Liver (tissue), 8 donors: ENCODE measurements at regions not wholly inside any gene's neighbourhood (a gene's known extent, or its start where the extent isn't known, plus 50 kb on each side); places are given as distances from the start of the nearest gene placed in this dataset.

Experiments used
- DNase-seq: peaks from one replicate; pipeline ENCODE4 v3.0.0-alpha.2; 2017; ENCODE audit warnings: low spot score
- H3K27ac ChIP-seq, 2 donors: one replicate each; pipeline ENCODE4 v1.7.0; 2013; ENCODE audit warnings: inconsistent platforms in 2 of 2, low read length in 2 of 2, control low read depth in 1 of 2, low read depth in 1 of 2, mild to moderate bottlenecking in 1 of 2
- H3K27me3 ChIP-seq, 4 donors: one replicate each; pipeline versions ENCODE4 v1.6.1 to v1.7.0; 2013; ENCODE audit warnings: low read length in 3 of 4, inconsistent platforms in 1 of 4, mild to moderate bottlenecking in 1 of 4, moderate library complexity in 1 of 4; ENCODE audit not compliant: control insufficient read depth in 4 of 4, insufficient read depth in 4 of 4
- H3K36me3 ChIP-seq, 4 donors: one replicate each; pipeline versions ENCODE4 v1.6.1 to v1.7.0; 2013; ENCODE audit warnings: low read length in 3 of 4, mild to moderate bottlenecking in 3 of 4, low read depth in 1 of 4, moderate library complexity in 1 of 4; ENCODE audit not compliant: control insufficient read depth in 4 of 4, insufficient read depth in 3 of 4
- H3K4me1 ChIP-seq, 4 donors: one replicate each; pipeline versions ENCODE4 v1.6.1 to v1.7.0; 2013; ENCODE audit warnings: low read length in 3 of 4, mild to moderate bottlenecking in 3 of 4, moderate library complexity in 1 of 4; ENCODE audit not compliant: control insufficient read depth in 4 of 4, insufficient read depth in 4 of 4
- H3K4me3 ChIP-seq, 3 donors: one replicate each; pipeline versions ENCODE4 v1.6.1 to v1.7.0; 2013; ENCODE audit warnings: low read length in 3 of 3, control low read depth in 1 of 3, low read depth in 1 of 3, mild to moderate bottlenecking in 1 of 3
- H3K9ac ChIP-seq, 2 donors: one replicate each; pipeline ENCODE4 v1.7.0; 2013; ENCODE audit warnings: low read length in 2 of 2, mild to moderate bottlenecking in 2 of 2, moderate library complexity in 2 of 2, control low read depth in 1 of 2, low read depth in 1 of 2
- H3K9me3 ChIP-seq, 4 donors: one replicate each; pipeline versions ENCODE4 v1.6.1 to v1.7.0; 2013; ENCODE audit warnings: low read length in 3 of 4; ENCODE audit not compliant: control insufficient read depth in 4 of 4
- EGR1 ChIP-seq, 2 donors: IDR thresholded peaks; 2 replicates each; pipeline ENCODE4 v1.6.1; 2016 to 2018; ENCODE audit warnings: antibody characterized with exemption in 2 of 2, low read depth in 2 of 2
- FOXA1 ChIP-seq: IDR thresholded peaks from 2 replicates; pipeline ENCODE4 v1.6.1; 2016; ENCODE audit warnings: antibody characterized with exemption
- FOXA2 ChIP-seq: IDR thresholded peaks from 2 replicates; pipeline ENCODE4 v1.6.1; 2016; ENCODE audit warnings: antibody characterized with exemption
- GABPA ChIP-seq, 2 donors: IDR thresholded peaks in 1 of 2; conservative IDR thresholded peaks in 1 of 2; 2 replicates each; pipeline ENCODE4 v1.6.1; 2016; ENCODE audit warnings: antibody characterized with exemption in 2 of 2, mild to moderate bottlenecking in 1 of 2, moderate library complexity in 1 of 2
- HNF4A ChIP-seq, 2 donors: conservative IDR thresholded peaks; 2 replicates each; pipeline ENCODE4 v1.6.1; 2016; ENCODE audit warnings: antibody characterized with exemption in 2 of 2, mild to moderate bottlenecking in 2 of 2
- HNF4G ChIP-seq: IDR thresholded peaks from 2 replicates; pipeline ENCODE4 v1.6.1; 2016; ENCODE audit warnings: antibody characterized with exemption
- JUND ChIP-seq, 2 donors: IDR thresholded peaks; 2 replicates each; pipeline ENCODE4 v1.6.1; 2016; ENCODE audit warnings: antibody characterized with exemption in 2 of 2
- NR2F2 ChIP-seq: IDR thresholded peaks from 2 replicates; pipeline ENCODE4 v1.6.1; 2016; ENCODE audit warnings: antibody characterized with exemption
- RAD21 ChIP-seq, 2 donors: IDR thresholded peaks; 2 replicates each; pipeline ENCODE4 v1.6.1; 2016; ENCODE audit warnings: antibody characterized with exemption in 2 of 2, mild to moderate bottlenecking in 2 of 2
- RXRA ChIP-seq, 2 donors: IDR thresholded peaks; 2 replicates each; pipeline ENCODE4 v1.6.1; 2017 to 2018; ENCODE audit warnings: antibody characterized with exemption in 2 of 2, mild to moderate bottlenecking in 1 of 2
- SP1 ChIP-seq: IDR thresholded peaks from 2 replicates; pipeline ENCODE4 v1.6.1; 2018; ENCODE audit warnings: antibody characterized with exemption, mild to moderate bottlenecking
- TAF1 ChIP-seq: conservative IDR thresholded peaks from 2 replicates; pipeline ENCODE4 v1.6.1; 2016; ENCODE audit warnings: antibody characterized with exemption, mild to moderate bottlenecking
- YY1 ChIP-seq: IDR thresholded peaks from 2 replicates; pipeline ENCODE4 v1.6.1; 2016; ENCODE audit warnings: antibody characterized with exemption, mild to moderate bottlenecking
- WGBS: extraction: QIAGEN DNeasy Blood & Tissue Kit; methylation state at CpG from one replicate; pipeline ENCODE4 v1.1.7; 2013; 5-methylcytosine and 5-hydroxymethylcytosine counted together
- TF ChIP-seq, protein P1 (sequence below): fragments of 150-350 bp; IDR thresholded peaks from 2 replicates; pipeline ENCODE4 v1.5.1; 2017; ENCODE audit warnings: improper control_type of control experiment, low read depth, low read length; ENCODE audit not compliant: missing input control
- TF ChIP-seq, protein P2 (sequence below): IDR thresholded peaks from 2 replicates; pipeline ENCODE4 v1.6.1; 2016; ENCODE audit warnings: antibody characterized with exemption, mild to moderate bottlenecking
- TF ChIP-seq, protein P3 (sequence below): IDR thresholded peaks from 2 replicates; pipeline ENCODE4 v1.6.1; 2016; ENCODE audit warnings: antibody characterized with exemption
- TF ChIP-seq, protein P4 (sequence below): IDR thresholded peaks from 2 replicates; pipeline ENCODE4 v1.6.1; 2016; ENCODE audit warnings: antibody characterized with exemption
- donor health status: healthy.
- donor health status: healthy.
- donor health status: healthy.
- donor health status: healthy.
- donor health status: healthy.

DNA sequence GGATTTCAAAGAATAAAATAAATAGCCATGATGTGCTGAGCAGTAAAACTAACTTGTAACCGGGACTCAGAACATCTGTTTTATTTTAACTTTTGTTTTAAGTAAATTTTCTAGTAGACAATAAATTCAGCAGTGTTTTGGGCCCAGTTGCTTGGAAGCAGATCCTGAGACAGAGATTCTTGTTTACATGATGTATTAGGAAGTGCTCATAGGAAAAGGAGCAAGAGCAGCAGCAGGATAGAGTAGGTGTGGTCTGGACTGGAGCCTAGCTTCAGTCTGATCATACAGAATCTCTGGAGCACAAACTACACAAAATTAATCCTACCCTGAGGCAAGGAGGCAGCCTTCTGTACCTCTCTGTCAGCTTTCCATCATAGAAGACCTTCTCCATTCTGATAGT, 139.2 kb upstream of the CCNH start:
- H3K27ac ChIP-seq = no peak overlapping the region
- DNase-seq = no peak

DNA sequence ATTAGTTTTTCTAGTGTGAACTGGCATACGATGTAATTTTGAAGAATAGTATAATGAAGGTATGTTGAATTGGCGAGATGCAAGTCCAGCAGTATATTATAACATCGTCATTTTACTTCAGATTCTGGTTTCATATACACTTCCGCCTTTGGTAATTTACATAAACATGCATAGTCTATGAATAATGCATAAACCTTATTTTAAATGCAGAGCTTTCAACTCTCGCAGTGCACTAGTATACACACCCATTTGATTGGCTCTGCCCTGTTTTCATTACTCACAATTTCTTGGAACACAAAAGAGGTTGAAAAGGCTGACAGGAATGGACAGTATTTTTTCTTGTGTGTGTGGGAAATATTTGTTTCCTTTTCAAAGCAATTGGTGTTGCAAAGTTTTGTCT, 128.9 kb upstream of the CCNH start:
- peaks cover 0 to 4% (median 2%) of the 10 kb centered on the region in 4 donors for H3K4me1 ChIP-seq
- no peak for DNase-seq
- TF ChIP-seq, protein P1, sequence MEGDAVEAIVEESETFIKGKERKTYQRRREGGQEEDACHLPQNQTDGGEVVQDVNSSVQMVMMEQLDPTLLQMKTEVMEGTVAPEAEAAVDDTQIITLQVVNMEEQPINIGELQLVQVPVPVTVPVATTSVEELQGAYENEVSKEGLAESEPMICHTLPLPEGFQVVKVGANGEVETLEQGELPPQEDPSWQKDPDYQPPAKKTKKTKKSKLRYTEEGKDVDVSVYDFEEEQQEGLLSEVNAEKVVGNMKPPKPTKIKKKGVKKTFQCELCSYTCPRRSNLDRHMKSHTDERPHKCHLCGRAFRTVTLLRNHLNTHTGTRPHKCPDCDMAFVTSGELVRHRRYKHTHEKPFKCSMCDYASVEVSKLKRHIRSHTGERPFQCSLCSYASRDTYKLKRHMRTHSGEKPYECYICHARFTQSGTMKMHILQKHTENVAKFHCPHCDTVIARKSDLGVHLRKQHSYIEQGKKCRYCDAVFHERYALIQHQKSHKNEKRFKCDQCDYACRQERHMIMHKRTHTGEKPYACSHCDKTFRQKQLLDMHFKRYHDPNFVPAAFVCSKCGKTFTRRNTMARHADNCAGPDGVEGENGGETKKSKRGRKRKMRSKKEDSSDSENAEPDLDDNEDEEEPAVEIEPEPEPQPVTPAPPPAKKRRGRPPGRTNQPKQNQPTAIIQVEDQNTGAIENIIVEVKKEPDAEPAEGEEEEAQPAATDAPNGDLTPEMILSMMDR = no peak
- TF ChIP-seq EGR1 (IDR thresholded peaks at IDR 0.05; ENCODE audit: low read depth in 2 of 2) = no peak
- no peak for TF ChIP-seq YY1
- TF ChIP-seq JUND (IDR thresholded peaks at IDR 0.05) = no peak
- TF ChIP-seq NR2F2 = no peak
- TF ChIP-seq FOXA1 = no peak
- TF ChIP-seq, protein P2, sequence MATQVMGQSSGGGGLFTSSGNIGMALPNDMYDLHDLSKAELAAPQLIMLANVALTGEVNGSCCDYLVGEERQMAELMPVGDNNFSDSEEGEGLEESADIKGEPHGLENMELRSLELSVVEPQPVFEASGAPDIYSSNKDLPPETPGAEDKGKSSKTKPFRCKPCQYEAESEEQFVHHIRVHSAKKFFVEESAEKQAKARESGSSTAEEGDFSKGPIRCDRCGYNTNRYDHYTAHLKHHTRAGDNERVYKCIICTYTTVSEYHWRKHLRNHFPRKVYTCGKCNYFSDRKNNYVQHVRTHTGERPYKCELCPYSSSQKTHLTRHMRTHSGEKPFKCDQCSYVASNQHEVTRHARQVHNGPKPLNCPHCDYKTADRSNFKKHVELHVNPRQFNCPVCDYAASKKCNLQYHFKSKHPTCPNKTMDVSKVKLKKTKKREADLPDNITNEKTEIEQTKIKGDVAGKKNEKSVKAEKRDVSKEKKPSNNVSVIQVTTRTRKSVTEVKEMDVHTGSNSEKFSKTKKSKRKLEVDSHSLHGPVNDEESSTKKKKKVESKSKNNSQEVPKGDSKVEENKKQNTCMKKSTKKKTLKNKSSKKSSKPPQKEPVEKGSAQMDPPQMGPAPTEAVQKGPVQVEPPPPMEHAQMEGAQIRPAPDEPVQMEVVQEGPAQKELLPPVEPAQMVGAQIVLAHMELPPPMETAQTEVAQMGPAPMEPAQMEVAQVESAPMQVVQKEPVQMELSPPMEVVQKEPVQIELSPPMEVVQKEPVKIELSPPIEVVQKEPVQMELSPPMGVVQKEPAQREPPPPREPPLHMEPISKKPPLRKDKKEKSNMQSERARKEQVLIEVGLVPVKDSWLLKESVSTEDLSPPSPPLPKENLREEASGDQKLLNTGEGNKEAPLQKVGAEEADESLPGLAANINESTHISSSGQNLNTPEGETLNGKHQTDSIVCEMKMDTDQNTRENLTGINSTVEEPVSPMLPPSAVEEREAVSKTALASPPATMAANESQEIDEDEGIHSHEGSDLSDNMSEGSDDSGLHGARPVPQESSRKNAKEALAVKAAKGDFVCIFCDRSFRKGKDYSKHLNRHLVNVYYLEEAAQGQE = no peak
- TF ChIP-seq, protein P3, sequence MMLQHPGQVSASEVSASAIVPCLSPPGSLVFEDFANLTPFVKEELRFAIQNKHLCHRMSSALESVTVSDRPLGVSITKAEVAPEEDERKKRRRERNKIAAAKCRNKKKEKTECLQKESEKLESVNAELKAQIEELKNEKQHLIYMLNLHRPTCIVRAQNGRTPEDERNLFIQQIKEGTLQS = no peak
- no peak for TF ChIP-seq FOXA2
- no peak for TF ChIP-seq GABPA (IDR thresholded peaks at IDR 0.05 in 1 of 2, conservative IDR thresholded peaks at IDR 0.05 in 1 of 2)
- H3K4me3 ChIP-seq = no peak overlapping the region
- H3K9me3 ChIP-seq = no peaks in the 10 kb centered on the region
- H3K9ac ChIP-seq = no peak overlapping the region
- H3K27ac ChIP-seq = no peak overlapping the region
- WGBS = 78% methylated on average over 5 of the region's 5 CpGs
- H3K36me3 ChIP-seq = no peaks in the 10 kb centered on the region
- peaks cover 0 to 5% (median 0%) of the 10 kb centered on the region in 4 donors for H3K27me3 ChIP-seq

More for the DNA sequence above, 139.2 kb upstream of the CCNH start:
- H3K27me3 ChIP-seq = no peaks in the 10 kb centered on the region
- TF ChIP-seq, protein P1 = no peak
- TF ChIP-seq JUND (IDR thresholded peaks at IDR 0.05) = no peak
- no peak for TF ChIP-seq RAD21 (IDR thresholded peaks at IDR 0.05)
- TF ChIP-seq HNF4G = no peak
- TF ChIP-seq TAF1 = no peak
- TF ChIP-seq, protein P4, sequence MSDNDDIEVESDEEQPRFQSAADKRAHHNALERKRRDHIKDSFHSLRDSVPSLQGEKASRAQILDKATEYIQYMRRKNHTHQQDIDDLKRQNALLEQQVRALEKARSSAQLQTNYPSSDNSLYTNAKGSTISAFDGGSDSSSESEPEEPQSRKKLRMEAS = no peak
- TF ChIP-seq, protein P3 = no peak
- TF ChIP-seq FOXA1 = no peak
- no peak for TF ChIP-seq RXRA (IDR thresholded peaks at IDR 0.05)
- no peak for TF ChIP-seq FOXA2
- TF ChIP-seq, protein P2 = no peak
- TF ChIP-seq SP1 = no peak
- no peak for TF ChIP-seq NR2F2
- no peak for TF ChIP-seq YY1
- TF ChIP-seq GABPA (IDR thresholded peaks at IDR 0.05 in 1 of 2, conservative IDR thresholded peaks at IDR 0.05 in 1 of 2) = no peak
- TF ChIP-seq HNF4A (conservative IDR thresholded peaks at IDR 0.05) = no peak
- peaks cover 0 to 2% (median 0%) of the 10 kb centered on the region in 4 donors for H3K9me3 ChIP-seq
- no peaks in the 10 kb centered on the region for H3K36me3 ChIP-seq
- no peak overlapping the region for H3K9ac ChIP-seq
- H3K4me1 ChIP-seq = no peaks in the 10 kb centered on the region
- no peak overlapping the region for H3K4me3 ChIP-seq
- WGBS = 50% methylated on average over 1 of the region's 1 CpG
